Liver (tissue), 8 donors: ENCODE measurements at regions not wholly inside any gene's neighbourhood (a gene's known extent, or its start where the extent isn't known, plus 50 kb on each side); places are given as distances from the start of the nearest gene placed in this dataset.

ENCODE experiments used
- DNase-seq: peaks from one replicate; pipeline ENCODE4 v3.0.0-alpha.2; 2017; ENCODE audit warnings: low spot score
- H3K27ac ChIP-seq, 2 donors: one replicate each; pipeline ENCODE4 v1.7.0; 2013; ENCODE audit warnings: inconsistent platforms in 2 of 2, low read length in 2 of 2, control low read depth in 1 of 2, low read depth in 1 of 2, mild to moderate bottlenecking in 1 of 2
- H3K27me3 ChIP-seq, 4 donors: one replicate each; pipeline versions ENCODE4 v1.6.1 to v1.7.0; 2013; ENCODE audit warnings: low read length in 3 of 4, inconsistent platforms in 1 of 4, mild to moderate bottlenecking in 1 of 4, moderate library complexity in 1 of 4; ENCODE audit not compliant: control insufficient read depth in 4 of 4, insufficient read depth in 4 of 4
- H3K36me3 ChIP-seq, 4 donors: one replicate each; pipeline versions ENCODE4 v1.6.1 to v1.7.0; 2013; ENCODE audit warnings: low read length in 3 of 4, mild to moderate bottlenecking in 3 of 4, low read depth in 1 of 4, moderate library complexity in 1 of 4; ENCODE audit not compliant: control insufficient read depth in 4 of 4, insufficient read depth in 3 of 4
- H3K4me1 ChIP-seq, 4 donors: one replicate each; pipeline versions ENCODE4 v1.6.1 to v1.7.0; 2013; ENCODE audit warnings: low read length in 3 of 4, mild to moderate bottlenecking in 3 of 4, moderate library complexity in 1 of 4; ENCODE audit not compliant: control insufficient read depth in 4 of 4, insufficient read depth in 4 of 4
- H3K4me3 ChIP-seq, 3 donors: one replicate each; pipeline versions ENCODE4 v1.6.1 to v1.7.0; 2013; ENCODE audit warnings: low read length in 3 of 3, control low read depth in 1 of 3, low read depth in 1 of 3, mild to moderate bottlenecking in 1 of 3
- H3K9ac ChIP-seq, 2 donors: one replicate each; pipeline ENCODE4 v1.7.0; 2013; ENCODE audit warnings: low read length in 2 of 2, mild to moderate bottlenecking in 2 of 2, moderate library complexity in 2 of 2, control low read depth in 1 of 2, low read depth in 1 of 2
- H3K9me3 ChIP-seq, 4 donors: one replicate each; pipeline versions ENCODE4 v1.6.1 to v1.7.0; 2013; ENCODE audit warnings: low read length in 3 of 4; ENCODE audit not compliant: control insufficient read depth in 4 of 4
- ATF3 ChIP-seq: IDR thresholded peaks from 2 replicates; pipeline ENCODE4 v1.6.1; 2016; ENCODE audit warnings: antibody characterized with exemption
- CTCF ChIP-seq: fragments of 150-350 bp; IDR thresholded peaks from 2 replicates; pipeline ENCODE4 v1.5.1; 2017; ENCODE audit warnings: improper control_type of control experiment, low read depth, low read length; ENCODE audit not compliant: missing input control
- EGR1 ChIP-seq, 2 donors: IDR thresholded peaks; 2 replicates each; pipeline ENCODE4 v1.6.1; 2016 to 2018; ENCODE audit warnings: antibody characterized with exemption in 2 of 2, low read depth in 2 of 2
- FOXA1 ChIP-seq: IDR thresholded peaks from 2 replicates; pipeline ENCODE4 v1.6.1; 2016; ENCODE audit warnings: antibody characterized with exemption
- FOXA2 ChIP-seq: IDR thresholded peaks from 2 replicates; pipeline ENCODE4 v1.6.1; 2016; ENCODE audit warnings: antibody characterized with exemption
- GABPA ChIP-seq, 2 donors: IDR thresholded peaks in 1 of 2; conservative IDR thresholded peaks in 1 of 2; 2 replicates each; pipeline ENCODE4 v1.6.1; 2016; ENCODE audit warnings: antibody characterized with exemption in 2 of 2, mild to moderate bottlenecking in 1 of 2, moderate library complexity in 1 of 2
- HNF4A ChIP-seq, 2 donors: conservative IDR thresholded peaks; 2 replicates each; pipeline ENCODE4 v1.6.1; 2016; ENCODE audit warnings: antibody characterized with exemption in 2 of 2, mild to moderate bottlenecking in 2 of 2
- HNF4G ChIP-seq: IDR thresholded peaks from 2 replicates; pipeline ENCODE4 v1.6.1; 2016; ENCODE audit warnings: antibody characterized with exemption
- JUND ChIP-seq, 2 donors: IDR thresholded peaks; 2 replicates each; pipeline ENCODE4 v1.6.1; 2016; ENCODE audit warnings: antibody characterized with exemption in 2 of 2
- RAD21 ChIP-seq, 2 donors: IDR thresholded peaks; 2 replicates each; pipeline ENCODE4 v1.6.1; 2016; ENCODE audit warnings: antibody characterized with exemption in 2 of 2, mild to moderate bottlenecking in 2 of 2
- RXRA ChIP-seq, 2 donors: IDR thresholded peaks; 2 replicates each; pipeline ENCODE4 v1.6.1; 2017 to 2018; ENCODE audit warnings: antibody characterized with exemption in 2 of 2, mild to moderate bottlenecking in 1 of 2
- TAF1 ChIP-seq: conservative IDR thresholded peaks from 2 replicates; pipeline ENCODE4 v1.6.1; 2016; ENCODE audit warnings: antibody characterized with exemption, mild to moderate bottlenecking
- YY1 ChIP-seq: IDR thresholded peaks from 2 replicates; pipeline ENCODE4 v1.6.1; 2016; ENCODE audit warnings: antibody characterized with exemption, mild to moderate bottlenecking
- WGBS: extraction: QIAGEN DNeasy Blood & Tissue Kit; methylation state at CpG from one replicate; pipeline ENCODE4 v1.1.7; 2013; 5-methylcytosine and 5-hydroxymethylcytosine counted together
- TF ChIP-seq, protein P1 (sequence below): IDR thresholded peaks from 2 replicates; pipeline ENCODE4 v1.6.1; 2016; ENCODE audit warnings: antibody characterized with exemption
- TF ChIP-seq, protein P2 (sequence below): IDR thresholded peaks from 2 replicates; pipeline ENCODE4 v1.6.1; 2016; ENCODE audit warnings: antibody characterized with exemption
- TF ChIP-seq, protein P3 (sequence below): IDR thresholded peaks from 2 replicates; pipeline ENCODE4 v1.6.1; 2016; ENCODE audit warnings: antibody characterized with exemption, mild to moderate bottlenecking
- donor health status: healthy.
- donor health status: healthy.
- donor health status: healthy.
- donor health status: healthy.
- donor health status: healthy.

DNA sequence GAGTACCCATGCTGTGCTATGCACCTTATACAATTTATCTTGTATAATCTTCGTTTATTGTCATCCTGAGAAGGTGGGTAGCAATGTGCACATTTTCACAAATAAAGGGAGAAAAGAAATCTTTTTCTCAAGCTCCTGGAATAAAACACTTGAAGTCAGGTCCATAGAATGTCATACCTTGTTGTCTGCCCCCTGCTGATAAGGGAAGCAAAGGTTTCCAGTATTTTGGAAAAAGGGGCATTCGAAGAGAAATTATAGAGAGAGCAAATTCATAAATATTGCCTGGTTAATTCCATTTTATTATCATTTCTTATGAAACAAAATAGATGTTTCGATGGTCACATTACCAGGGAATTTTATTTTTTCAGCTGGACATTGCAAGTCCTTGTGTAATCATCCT, 277.8 kb downstream of the RAP2B start:
- no peak overlapping the region for H3K27ac ChIP-seq
- H3K9me3 ChIP-seq, result no peaks in the 10 kb centered on the region
- no peak overlapping the region for H3K4me3 ChIP-seq
- TF ChIP-seq JUND (IDR thresholded peaks at IDR 0.05), result no peak
- no peak for TF ChIP-seq HNF4G
- TF ChIP-seq FOXA2, result no peak
- TF ChIP-seq RAD21 (IDR thresholded peaks at IDR 0.05), result peak in 1 of 2 donors; percentile 28
- TF ChIP-seq, protein P1, sequence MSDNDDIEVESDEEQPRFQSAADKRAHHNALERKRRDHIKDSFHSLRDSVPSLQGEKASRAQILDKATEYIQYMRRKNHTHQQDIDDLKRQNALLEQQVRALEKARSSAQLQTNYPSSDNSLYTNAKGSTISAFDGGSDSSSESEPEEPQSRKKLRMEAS, result no peak
- TF ChIP-seq YY1, result no peak
- no peak for TF ChIP-seq HNF4A (conservative IDR thresholded peaks at IDR 0.05)
- TF ChIP-seq EGR1 (IDR thresholded peaks at IDR 0.05; ENCODE audit: low read depth in 2 of 2), result no peak
- no peak for TF ChIP-seq FOXA1
- TF ChIP-seq, protein P2, sequence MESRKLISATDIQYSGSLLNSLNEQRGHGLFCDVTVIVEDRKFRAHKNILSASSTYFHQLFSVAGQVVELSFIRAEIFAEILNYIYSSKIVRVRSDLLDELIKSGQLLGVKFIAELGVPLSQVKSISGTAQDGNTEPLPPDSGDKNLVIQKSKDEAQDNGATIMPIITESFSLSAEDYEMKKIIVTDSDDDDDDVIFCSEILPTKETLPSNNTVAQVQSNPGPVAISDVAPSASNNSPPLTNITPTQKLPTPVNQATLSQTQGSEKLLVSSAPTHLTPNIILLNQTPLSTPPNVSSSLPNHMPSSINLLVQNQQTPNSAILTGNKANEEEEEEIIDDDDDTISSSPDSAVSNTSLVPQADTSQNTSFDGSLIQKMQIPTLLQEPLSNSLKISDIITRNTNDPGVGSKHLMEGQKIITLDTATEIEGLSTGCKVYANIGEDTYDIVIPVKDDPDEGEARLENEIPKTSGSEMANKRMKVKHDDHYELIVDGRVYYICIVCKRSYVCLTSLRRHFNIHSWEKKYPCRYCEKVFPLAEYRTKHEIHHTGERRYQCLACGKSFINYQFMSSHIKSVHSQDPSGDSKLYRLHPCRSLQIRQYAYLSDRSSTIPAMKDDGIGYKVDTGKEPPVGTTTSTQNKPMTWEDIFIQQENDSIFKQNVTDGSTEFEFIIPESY, result no peak
- TF ChIP-seq, protein P3, sequence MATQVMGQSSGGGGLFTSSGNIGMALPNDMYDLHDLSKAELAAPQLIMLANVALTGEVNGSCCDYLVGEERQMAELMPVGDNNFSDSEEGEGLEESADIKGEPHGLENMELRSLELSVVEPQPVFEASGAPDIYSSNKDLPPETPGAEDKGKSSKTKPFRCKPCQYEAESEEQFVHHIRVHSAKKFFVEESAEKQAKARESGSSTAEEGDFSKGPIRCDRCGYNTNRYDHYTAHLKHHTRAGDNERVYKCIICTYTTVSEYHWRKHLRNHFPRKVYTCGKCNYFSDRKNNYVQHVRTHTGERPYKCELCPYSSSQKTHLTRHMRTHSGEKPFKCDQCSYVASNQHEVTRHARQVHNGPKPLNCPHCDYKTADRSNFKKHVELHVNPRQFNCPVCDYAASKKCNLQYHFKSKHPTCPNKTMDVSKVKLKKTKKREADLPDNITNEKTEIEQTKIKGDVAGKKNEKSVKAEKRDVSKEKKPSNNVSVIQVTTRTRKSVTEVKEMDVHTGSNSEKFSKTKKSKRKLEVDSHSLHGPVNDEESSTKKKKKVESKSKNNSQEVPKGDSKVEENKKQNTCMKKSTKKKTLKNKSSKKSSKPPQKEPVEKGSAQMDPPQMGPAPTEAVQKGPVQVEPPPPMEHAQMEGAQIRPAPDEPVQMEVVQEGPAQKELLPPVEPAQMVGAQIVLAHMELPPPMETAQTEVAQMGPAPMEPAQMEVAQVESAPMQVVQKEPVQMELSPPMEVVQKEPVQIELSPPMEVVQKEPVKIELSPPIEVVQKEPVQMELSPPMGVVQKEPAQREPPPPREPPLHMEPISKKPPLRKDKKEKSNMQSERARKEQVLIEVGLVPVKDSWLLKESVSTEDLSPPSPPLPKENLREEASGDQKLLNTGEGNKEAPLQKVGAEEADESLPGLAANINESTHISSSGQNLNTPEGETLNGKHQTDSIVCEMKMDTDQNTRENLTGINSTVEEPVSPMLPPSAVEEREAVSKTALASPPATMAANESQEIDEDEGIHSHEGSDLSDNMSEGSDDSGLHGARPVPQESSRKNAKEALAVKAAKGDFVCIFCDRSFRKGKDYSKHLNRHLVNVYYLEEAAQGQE, result no peak
- peak; percentile 7 for TF ChIP-seq CTCF
- TF ChIP-seq TAF1, result no peak
- TF ChIP-seq GABPA (IDR thresholded peaks at IDR 0.05 in 1 of 2, conservative IDR thresholded peaks at IDR 0.05 in 1 of 2), result no peak
- TF ChIP-seq ATF3, result no peak
- no peaks in the 10 kb centered on the region for H3K36me3 ChIP-seq
- no peak for DNase-seq
- no peaks in the 10 kb centered on the region for H3K4me1 ChIP-seq
- H3K9ac ChIP-seq, result no peak overlapping the region
- no peaks in the 10 kb centered on the region for H3K27me3 ChIP-seq
- 76% methylated on average over 3 of the region's 3 CpGs for WGBS

- WGBS, result 80% methylated on average over 5 of the region's 5 CpGs
- Histone ChIP-seq H3K4me1 (no peaks in the 10 kb centered on the region), H3K27ac (no peak overlapping the region), H3K4me3 (no peak overlapping the region), H3K27me3 (no peaks in the 10 kb centered on the region), H3K9ac (no peak overlapping the region), H3K9me3 (no peaks in the 10 kb centered on the region), H3K36me3 (no peaks in the 10 kb centered on the region)
- DNase-seq, result no peak
- TF ChIP-seq FOXA1 (no peak), JUND (IDR thresholded peaks at IDR 0.05) (no peak), RAD21 (IDR thresholded peaks at IDR 0.05) (no peak), GABPA (IDR thresholded peaks at IDR 0.05 in 1 of 2, conservative IDR thresholded peaks at IDR 0.05 in 1 of 2) (no peak), RXRA (IDR thresholded peaks at IDR 0.05) (no peak), CTCF (no peak), YY1 (no peak), HNF4A (conservative IDR thresholded peaks at IDR 0.05) (no peak), TAF1 (no peak), EGR1 (IDR thresholded peaks at IDR 0.05; ENCODE audit: low read depth in 2 of 2) (no peak), HNF4G (no peak), ATF3 (no peak), FOXA2 (no peak)
- TF ChIP-seq, protein P1, result no peak
- TF ChIP-seq, protein P2, result no peak
Observed at GRCh38 chr3:153440311-153440710, 278.3 kb downstream of the RAP2B start.
